ENCODE measurements at regions not wholly inside any gene's neighbourhood (a gene's known extent, or its start where the extent isn't known, plus 50 kb on each side); places are given as distances from the start of the nearest gene placed in this dataset. TPM values are rescaled to one million over a fixed set of nuclear protein-coding genes. Genes with fewer than 3 reads are reported as not detected.

GRCh38 chr6:22219925-22220324, 76.9 kb downstream of the PRL start:
- DNase-seq (ENCODE audit: low read depth in 2 of 3, low spot score in 2 of 3): no peak

DNA sequence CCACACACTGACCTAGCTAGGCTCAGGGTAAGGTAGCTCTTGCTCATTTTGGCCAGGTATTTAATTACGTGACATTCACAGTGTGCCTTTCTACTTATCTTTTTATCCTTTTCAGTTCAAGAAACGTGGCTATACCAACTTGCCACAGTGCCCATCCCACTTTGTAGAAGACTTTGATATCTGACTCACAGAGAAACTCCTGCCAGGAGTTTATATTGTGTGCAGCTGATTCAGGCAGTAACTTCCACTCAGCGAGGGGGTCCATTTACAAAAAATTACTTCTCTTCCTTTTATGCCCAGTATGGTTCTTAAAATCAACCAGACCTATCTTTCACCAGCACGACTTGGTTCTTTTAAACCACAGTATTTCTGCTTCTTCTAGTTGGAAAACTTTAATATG, 75.6 kb downstream of the PRL start:
- DNase-seq (ENCODE audit: low read depth in 2 of 3, low spot score in 2 of 3): no peak

- DNase-seq (ENCODE audit: low read depth in 2 of 3, low spot score in 2 of 3): no peak
Measured at GRCh38 chr6:22221630-22222029, 75.2 kb downstream of the PRL start.

DNA sequence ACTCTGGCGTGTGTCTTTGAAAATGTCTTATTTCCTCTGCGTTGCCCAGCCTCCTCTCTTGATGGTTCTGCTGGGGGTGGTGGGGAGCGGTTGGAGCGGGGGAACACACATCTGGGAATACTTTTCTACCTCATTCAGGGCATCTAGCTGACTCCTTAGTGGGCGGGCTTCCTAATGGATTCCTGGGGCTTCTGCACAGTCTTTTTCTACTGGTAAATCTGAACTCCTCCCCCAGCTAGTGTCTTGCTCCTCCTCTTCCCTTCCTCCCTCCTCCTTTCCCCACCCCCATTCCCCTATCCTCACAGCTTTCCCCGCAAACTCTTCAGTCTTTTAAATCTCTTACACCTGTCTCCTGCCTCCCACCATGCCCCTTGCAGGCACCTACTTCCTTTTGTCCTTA, 74.4 kb downstream of the PRL start:
- DNase-seq (ENCODE audit: low read depth in 2 of 3, low spot score in 2 of 3): no peak

GRCh38 chr6:22227824-22228610, 68.8 kb downstream of the PRL start:
- no peak for DNase-seq (ENCODE audit: low read depth in 2 of 3, low spot score in 2 of 3)

DNA sequence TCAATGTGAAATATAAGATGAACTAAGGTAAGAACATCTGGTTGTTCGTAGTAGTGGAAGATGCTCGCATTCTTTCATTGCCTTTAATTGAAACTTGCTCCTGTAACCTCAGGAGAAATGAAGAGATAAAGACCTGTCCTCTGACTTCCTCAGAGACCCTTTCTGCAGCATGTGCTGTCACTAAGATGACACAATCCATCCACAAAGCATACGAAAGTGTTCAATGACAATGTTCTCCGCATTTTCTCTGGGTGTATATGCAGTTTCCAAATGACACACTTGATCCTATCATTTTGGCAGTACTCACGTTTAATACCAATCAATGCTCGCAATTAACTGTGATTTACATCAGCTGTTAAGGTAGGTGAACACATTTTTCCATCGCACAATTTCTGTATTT, 65.8 kb downstream of the PRL start:
- DNase-seq (ENCODE audit: low read depth in 2 of 3, low spot score in 2 of 3): no peak

DNA sequence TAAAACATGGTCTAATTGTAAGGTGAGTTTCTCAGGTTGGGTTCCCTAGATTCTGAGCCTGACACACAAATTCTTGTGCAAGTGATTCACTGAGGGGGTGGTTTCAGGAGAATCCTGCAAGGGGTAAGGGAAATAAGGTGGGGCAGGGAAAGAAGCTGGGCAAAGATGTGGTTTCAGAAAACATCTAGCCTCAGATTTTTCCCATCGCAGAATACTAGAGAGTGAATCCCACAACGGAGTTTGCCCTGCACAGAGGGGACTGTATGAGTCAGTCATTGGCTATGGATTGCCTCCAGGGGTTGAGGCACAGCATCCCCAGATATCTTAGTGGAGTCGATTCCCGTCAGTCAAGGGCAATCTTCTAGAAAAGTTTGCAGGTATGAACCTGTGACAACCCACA, 65.2 kb downstream of the PRL start:
- no peak for DNase-seq (ENCODE audit: low read depth in 2 of 3, low spot score in 2 of 3)

DNA sequence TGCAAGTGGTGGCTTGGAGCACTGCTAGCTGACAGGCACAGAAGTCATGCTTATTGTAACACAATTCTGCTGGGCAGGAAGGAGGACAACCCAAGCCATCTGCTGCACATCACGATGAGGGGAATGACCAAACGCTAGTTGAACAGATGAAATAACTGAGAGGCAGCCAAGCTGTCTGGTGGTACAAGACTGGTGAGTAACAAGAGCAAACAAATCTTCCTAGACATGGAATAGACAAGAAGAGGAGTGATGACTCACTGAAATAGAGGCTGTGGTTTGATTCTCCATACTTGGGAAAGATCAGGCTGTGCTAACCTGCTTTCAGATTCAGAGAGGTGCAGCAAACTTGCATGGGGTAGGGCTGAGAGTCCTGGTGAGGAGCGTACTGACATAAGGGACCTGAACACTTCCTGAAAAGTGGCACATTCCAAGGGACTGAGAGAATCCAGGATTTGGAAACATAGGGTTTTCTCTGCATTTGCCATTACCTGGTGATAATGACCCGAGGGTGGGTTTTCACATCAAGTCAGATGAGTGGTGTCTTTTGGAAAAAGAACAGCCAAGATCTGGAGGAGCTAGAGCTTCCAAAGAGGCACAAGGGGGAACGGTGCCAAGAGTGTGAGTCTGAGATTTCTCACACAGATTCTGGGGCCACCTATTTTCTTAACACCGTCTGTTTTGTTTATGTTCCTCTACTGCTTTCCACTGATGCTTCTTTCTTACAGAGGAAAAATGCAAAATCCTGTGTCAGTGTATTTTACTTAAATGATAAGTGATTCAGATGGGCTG, 60.0 kb downstream of the PRL start:
- no peak for DNase-seq (ENCODE audit: low read depth in 2 of 3, low spot score in 2 of 3)

Small RNA genes in the stretch of these regions (small RNA-seq; reads per million reads assigned to genes)
- gene AL136313.1: not detected

Data from hematopoietic multipotent progenitor cell (in vitro differentiated cells).